HG03457 (cell line): ENCODE measurements at regions not wholly inside any gene's neighbourhood (a gene's known extent, or its start where the extent isn't known, plus 50 kb on each side); places are given as distances from the start of the nearest gene placed in this dataset.
"Not testable (repeated sequence)": the region's sequence is repeated elsewhere in the genome, so short reads cannot be mapped to it uniquely, and the experiment has no call there.

Source experiments
- ATAC-seq: cut with Tn5 transposase; IDR thresholded peaks from one replicate; pipeline ENCODE4 v1.9.1; 2021; ENCODE audit warnings: moderate number of reproducible peaks; ENCODE audit not compliant: unreplicated experiment

- no peak for ATAC-seq
Observed at GRCh38 chr6:115131709-115132490, 789.1 kb upstream of the HS3ST5 start.

GRCh38 chr6:115121513-115121912 is 778.7 kb upstream of the HS3ST5 start:
- ATAC-seq: not testable (repeated sequence)

GRCh38 chr6:115120391-115120790 is 777.6 kb upstream of the HS3ST5 start:
- ATAC-seq: no peak

- ATAC-seq: no peak
Observed at GRCh38 chr6:115091461-115091860, 748.6 kb upstream of the HS3ST5 start.

- ATAC-seq: no peak
Observed at GRCh38 chr6:115078555-115078954, 735.7 kb upstream of the HS3ST5 start.

DNA sequence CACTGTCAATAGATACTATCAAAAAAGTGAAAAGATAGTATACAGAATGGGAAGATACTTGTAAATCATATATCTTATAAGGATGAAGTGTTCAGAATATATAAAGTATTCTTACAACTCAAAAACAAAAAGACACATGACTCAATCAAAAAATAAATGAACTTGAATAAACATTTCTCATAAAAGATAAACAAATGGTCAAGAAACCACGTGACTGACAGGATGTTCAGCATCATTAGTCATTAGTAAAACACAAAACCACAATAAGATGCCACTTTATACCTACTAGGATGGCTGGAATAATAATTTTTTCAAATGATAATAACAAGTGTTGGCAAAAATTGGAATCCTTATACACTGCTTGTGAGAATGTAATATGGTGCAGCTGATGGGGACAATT is 729.1 kb upstream of the HS3ST5 start:
- no peak for ATAC-seq

GRCh38 chr6:115067690-115068447 is 725.0 kb upstream of the HS3ST5 start:
- no peak for ATAC-seq

- ATAC-seq: no peak
Observed at GRCh38 chr6:115064680-115065079, 721.9 kb upstream of the HS3ST5 start.

GRCh38 chr6:115060581-115060980 is 717.8 kb upstream of the HS3ST5 start:
- no peak for ATAC-seq

DNA sequence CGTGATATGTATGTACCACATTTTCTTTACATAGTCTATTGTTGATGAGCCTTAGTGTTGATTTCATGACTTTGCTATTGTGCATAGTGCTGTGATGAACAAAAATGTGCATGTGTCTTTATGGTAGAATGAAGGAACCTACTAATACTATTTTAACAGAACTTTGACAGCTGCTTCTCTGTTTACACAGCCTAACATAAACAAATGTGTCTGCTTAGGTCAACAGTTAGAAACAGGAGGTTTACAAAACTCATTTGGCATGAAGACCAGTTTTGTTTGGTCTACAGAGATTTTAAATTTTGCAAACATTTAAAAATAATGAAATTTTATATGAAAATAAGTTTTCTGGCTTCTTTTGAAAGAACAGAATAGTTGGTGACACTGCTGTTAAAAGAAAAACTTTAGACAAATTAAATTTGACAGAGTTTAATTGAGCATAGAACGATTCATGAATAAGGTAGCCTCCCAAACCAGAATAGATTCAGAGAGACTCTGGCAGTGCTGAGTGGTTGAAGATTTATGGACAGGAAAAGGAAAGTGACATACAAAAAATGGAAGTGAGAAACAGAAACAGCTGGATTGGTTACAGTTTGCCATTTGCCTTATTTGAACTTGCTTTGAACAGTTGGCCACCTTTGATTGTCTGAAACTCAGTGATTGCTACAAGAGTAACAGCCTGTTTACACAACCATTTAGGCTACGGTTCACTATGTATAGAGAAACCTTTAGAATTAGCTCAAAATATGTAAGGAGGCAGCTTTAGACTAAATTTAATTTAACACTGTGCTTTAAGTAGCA is 715.8 kb upstream of the HS3ST5 start:
- ATAC-seq: no peak

DNA sequence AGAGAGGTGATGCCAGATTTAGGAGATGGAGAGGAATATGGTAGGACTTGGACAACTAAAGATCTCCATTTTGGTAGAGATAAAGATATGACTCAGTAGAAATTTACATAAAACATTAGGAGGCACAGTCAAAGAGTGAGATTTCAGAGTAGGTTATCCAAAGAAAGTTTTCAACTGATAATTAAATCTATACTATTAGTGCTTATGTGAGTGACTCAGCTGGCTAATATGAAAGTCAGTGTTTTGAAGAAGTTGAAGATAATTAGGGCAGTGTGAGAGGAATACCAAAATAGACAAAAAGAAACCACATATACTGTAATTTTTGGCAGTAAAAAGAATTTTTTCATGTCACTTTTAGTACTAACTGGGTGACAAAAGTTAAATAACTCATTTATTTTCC is 712.8 kb upstream of the HS3ST5 start:
- no peak for ATAC-seq

DNA sequence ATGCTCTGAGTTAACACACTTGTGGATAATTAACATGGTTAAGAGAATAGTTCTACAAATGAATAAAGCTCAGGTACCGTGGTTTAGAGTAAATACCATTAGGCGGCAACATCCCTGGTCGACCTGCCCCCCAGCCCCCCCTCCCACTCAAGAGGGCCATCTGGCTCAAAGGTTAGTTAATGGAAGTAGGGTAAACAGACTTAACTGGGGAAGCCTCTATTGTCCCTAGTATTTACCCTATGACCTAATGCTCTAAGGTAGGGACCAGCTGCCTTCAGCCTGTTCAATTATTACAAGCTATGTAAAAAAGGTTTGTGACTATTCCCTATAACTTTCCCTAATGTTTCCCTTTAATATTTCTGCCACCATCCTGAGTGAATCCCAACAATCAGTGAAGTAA is 711.4 kb upstream of the HS3ST5 start:
- ATAC-seq: not testable (repeated sequence)

DNA sequence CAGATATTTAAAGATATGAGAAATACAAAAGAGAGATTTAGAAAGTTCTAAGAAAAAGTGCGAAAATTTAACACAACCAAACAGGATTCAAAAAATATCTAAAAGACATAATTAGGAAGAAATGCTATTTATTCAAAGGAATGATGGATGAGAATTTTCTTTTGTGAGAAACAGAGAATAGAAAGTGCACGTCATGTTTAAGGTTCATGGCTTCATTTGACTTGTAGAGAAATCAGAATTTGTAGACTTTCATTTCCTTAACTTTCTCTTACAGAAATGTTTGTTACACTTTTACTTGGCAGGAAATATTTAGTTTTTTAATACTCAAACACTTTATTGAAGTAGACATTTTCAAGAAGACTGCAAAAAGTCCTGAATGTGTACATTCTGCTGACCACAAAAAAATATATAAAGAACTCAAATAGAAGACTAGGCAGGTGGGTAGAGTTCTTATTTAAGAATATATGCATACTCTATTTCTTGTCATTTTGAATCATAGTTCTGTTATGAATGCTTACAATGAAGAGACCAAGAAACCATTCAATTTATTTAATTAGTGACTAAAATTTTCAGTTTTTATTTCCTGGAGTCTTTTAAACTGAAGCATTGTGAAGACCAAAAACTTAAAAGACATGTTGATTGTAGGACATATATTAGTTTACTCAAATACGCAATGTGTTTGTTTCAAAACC is 710.5 kb upstream of the HS3ST5 start:
- ATAC-seq: no peak

DNA sequence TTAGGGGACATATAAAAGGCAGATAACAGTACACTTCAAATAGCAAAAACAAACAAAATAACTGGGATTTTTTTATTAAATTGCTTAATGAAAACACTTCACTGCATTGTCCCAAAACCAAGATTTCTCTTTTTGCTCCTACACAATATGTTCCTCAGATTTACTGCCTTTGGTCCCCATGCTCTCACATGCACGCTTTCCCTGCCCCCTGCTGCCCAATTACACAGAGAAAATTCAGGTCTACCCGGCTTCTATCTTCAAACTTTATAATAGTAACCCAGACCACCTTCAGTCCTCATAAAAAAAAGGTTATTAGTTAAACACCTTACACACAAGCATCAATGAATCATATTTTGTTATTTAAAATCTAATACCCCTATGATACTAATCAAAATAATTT is 673.8 kb upstream of the HS3ST5 start:
- no peak for ATAC-seq

DNA sequence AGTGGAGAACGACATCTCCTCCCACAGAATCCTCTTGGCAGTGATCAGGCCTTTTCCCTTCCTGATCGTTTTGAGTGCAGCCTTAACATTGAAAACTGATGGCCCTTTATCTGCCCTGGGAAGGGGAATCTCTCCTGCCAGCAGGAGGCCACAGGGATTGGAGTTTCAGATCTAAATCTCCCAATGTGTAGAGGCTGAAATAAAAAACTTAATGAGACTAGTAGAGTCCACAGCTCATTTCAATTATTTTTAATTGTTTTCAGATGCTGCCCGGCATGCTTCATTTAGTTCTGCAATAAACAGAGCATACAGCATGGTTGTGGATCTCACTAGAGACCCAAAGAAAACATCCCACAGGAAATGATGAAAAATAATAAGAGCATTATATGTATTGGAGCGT is 662.2 kb upstream of the HS3ST5 start:
- ATAC-seq: no peak

DNA sequence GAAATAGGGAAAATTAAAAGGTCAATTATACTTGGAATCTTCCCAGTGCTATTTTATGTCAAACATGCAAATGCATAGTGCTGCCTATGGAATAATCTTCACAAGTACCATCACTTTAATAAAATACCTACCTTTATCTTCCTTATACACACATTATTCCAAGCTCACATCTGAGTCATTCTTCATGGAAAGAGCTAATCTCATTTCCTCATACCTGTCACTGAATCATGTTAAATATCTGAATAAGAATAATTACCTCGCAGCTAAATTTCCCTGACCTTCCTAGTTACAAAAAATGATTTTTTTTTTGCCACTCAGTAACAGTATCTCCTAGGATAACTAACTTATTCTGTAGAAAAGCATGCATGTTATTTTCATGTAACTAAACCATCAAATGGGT is 661.4 kb upstream of the HS3ST5 start:
- no peak for ATAC-seq

GRCh38 chr6:115001731-115002350 is 659.0 kb upstream of the HS3ST5 start:
- ATAC-seq: no peak

DNA sequence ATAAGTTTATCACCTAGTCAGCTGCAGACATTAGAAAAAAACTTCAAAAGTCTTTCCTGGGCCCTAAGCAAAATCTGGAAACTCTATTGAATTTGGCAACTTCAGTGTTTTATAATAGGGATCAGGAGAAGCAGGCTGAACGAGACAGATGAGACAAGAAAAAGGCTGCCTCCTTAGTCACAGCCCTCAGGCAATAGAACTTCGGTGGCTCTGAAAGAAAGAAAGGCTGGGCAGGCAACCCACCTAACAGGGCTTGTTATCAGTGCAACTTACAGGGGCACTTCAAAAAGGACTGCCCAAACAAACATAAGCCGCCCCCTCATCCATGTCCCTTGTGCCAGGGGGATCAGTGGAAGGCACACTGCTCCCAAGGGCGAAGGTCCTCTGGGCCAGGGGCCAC is 657.9 kb upstream of the HS3ST5 start:
- ATAC-seq: no peak

GRCh38 chr6:114998492-114998891 is 655.7 kb upstream of the HS3ST5 start:
- no peak for ATAC-seq

DNA sequence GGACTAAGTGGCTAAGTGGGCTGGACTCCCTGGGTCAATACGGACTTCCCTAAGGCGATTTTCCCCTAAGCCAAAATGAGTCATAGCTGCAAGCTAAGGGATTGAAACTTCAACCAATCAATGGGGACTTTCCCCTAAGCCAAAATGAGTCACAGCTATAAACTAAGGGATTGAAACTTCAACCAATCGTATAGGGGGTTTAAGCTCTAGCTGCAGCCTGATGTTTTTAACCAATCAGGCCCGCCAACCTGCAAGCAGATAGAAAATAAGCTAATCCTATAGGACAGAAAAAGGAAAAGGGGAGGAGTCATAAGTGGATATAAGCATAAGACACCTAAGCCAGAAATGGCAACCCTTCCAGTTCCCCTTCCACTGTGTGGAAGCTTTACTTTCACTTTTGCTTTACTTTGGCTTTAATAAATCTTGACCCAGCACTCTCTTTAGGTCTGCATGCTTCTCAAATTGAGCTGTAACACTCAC is 655.0 kb upstream of the HS3ST5 start:
- ATAC-seq: peak; percentile 57
